Trophoblast cell (in vitro differentiated cells and primary cell): ENCODE measurements at regions not wholly inside any gene's neighbourhood (a gene's known extent, or its start where the extent isn't known, plus 50 kb on each side); places are given as distances from the start of the nearest gene placed in this dataset.
"Not testable (repeated sequence)": the region's sequence is repeated elsewhere in the genome, so short reads cannot be mapped to it uniquely, and the experiment has no call there.

Experiments
- DNase-seq, 2 donors: peaks; one replicate each; pipeline ENCODE4 v3.0.0-alpha.2; 2016
- H2AFZ ChIP-seq: 2 replicates; pipeline ENCODE4 v1.6.1; 2013; ENCODE audit warnings: low read length, moderate library complexity, mild to moderate bottlenecking; ENCODE audit not compliant: insufficient read depth, poor library complexity
- H2AK5ac ChIP-seq: 2 replicates; pipeline ENCODE4 v1.6.1; 2013; ENCODE audit warnings: mild to moderate bottlenecking, low read length
- H2BK120ac ChIP-seq: 2 replicates; pipeline ENCODE4 v1.6.1; 2013; ENCODE audit warnings: low read length, mild to moderate bottlenecking, moderate library complexity; ENCODE audit not compliant: insufficient read depth, poor library complexity
- H2BK12ac ChIP-seq: 2 replicates; pipeline ENCODE4 v1.6.1; 2013; ENCODE audit warnings: mild to moderate bottlenecking, low read length, moderate library complexity
- H2BK5ac ChIP-seq: 2 replicates; pipeline ENCODE4 v1.6.1; 2013; ENCODE audit warnings: low read length, low read depth, moderate library complexity, mild to moderate bottlenecking; ENCODE audit not compliant: poor library complexity
- H3K14ac ChIP-seq: 2 replicates; pipeline ENCODE4 v1.6.1; 2013; ENCODE audit warnings: mild to moderate bottlenecking, low read length
- H3K18ac ChIP-seq: 2 replicates; pipeline ENCODE4 v1.6.1; 2013; ENCODE audit warnings: mild to moderate bottlenecking, low read length
- H3K23ac ChIP-seq: 2 replicates; pipeline ENCODE4 v1.6.1; 2013; ENCODE audit warnings: low read length
- H3K27ac ChIP-seq: 2 replicates; pipeline ENCODE4 v1.5.1; 2013; ENCODE audit warnings: low read depth, mild to moderate bottlenecking, inconsistent platforms, low read length, moderate library complexity
- H3K27me3 ChIP-seq: 2 replicates; pipeline ENCODE4 v1.6.1; 2013; ENCODE audit warnings: inconsistent platforms, mild to moderate bottlenecking, low read length, moderate library complexity; ENCODE audit not compliant: insufficient read depth
- H3K36me3 ChIP-seq, 2 experiments: 1 replicate in 1 of 2; 2 replicates in 1 of 2; pipeline ENCODE4 v1.6.1; 2013; ENCODE audit warnings: low read length in 2 of 2, mild to moderate bottlenecking in 2 of 2, moderate library complexity in 1 of 2; ENCODE audit not compliant: insufficient read depth in 2 of 2, control insufficient read depth in 1 of 2
- H3K4ac ChIP-seq: 2 replicates; pipeline ENCODE4 v1.6.1; 2013; ENCODE audit warnings: low read depth, mild to moderate bottlenecking, low read length, moderate library complexity
- H3K4me1 ChIP-seq, 2 experiments: 1 replicate in 1 of 2; 2 replicates in 1 of 2; pipeline ENCODE4 v1.6.1; 2013; ENCODE audit warnings: low read length in 2 of 2, mild to moderate bottlenecking in 2 of 2, moderate library complexity in 1 of 2; ENCODE audit not compliant: insufficient read depth in 2 of 2, control insufficient read depth in 1 of 2
- H3K4me2 ChIP-seq: 2 replicates; pipeline ENCODE4 v1.6.1; 2013; ENCODE audit warnings: inconsistent platforms, mild to moderate bottlenecking, low read length, moderate library complexity
- H3K4me3 ChIP-seq: 2 replicates; pipeline ENCODE4 v1.5.1; 2013; ENCODE audit warnings: mild to moderate bottlenecking, low read depth, low read length, inconsistent platforms
- H3K79me1 ChIP-seq: one replicate; pipeline ENCODE4 v1.6.1; 2013; ENCODE audit warnings: low read length
- H3K79me2 ChIP-seq: 2 replicates; pipeline ENCODE4 v1.6.1; 2013; ENCODE audit warnings: low read length, mild to moderate bottlenecking; ENCODE audit not compliant: control insufficient read depth, insufficient read depth, poor library complexity
- H3K9ac ChIP-seq: 2 replicates; pipeline ENCODE4 v1.6.1; 2013; ENCODE audit warnings: mild to moderate bottlenecking, low read length
- H3K9me3 ChIP-seq: 2 replicates; pipeline ENCODE4 v1.6.1; 2013; ENCODE audit warnings: low read depth, mild to moderate bottlenecking, control low read depth, inconsistent platforms, low read length; ENCODE audit not compliant: insufficient read depth
- H4K12ac ChIP-seq: 2 replicates; pipeline ENCODE4 v1.6.1; 2013; ENCODE audit warnings: low read depth, mild to moderate bottlenecking, low read length, moderate library complexity
- H4K8ac ChIP-seq: 2 replicates; pipeline ENCODE4 v1.6.1; 2013; ENCODE audit warnings: low read depth, mild to moderate bottlenecking, low read length, moderate library complexity
- H4K91ac ChIP-seq: one replicate; pipeline ENCODE4 v1.6.1; 2013; ENCODE audit warnings: low read depth, mild to moderate bottlenecking, low read length, moderate library complexity
- WGBS: extraction: QIAGEN DNeasy Blood & Tissue Kit; methylation state at CpG from one replicate; pipeline ENCODE4 v1.1.7; 2013; ENCODE audit warnings: missing lambda C conversion rate; ENCODE audit not compliant: insufficient read length, insufficient coverage; ENCODE audit errors: extremely low coverage; 5-methylcytosine and 5-hydroxymethylcytosine counted together

DNA sequence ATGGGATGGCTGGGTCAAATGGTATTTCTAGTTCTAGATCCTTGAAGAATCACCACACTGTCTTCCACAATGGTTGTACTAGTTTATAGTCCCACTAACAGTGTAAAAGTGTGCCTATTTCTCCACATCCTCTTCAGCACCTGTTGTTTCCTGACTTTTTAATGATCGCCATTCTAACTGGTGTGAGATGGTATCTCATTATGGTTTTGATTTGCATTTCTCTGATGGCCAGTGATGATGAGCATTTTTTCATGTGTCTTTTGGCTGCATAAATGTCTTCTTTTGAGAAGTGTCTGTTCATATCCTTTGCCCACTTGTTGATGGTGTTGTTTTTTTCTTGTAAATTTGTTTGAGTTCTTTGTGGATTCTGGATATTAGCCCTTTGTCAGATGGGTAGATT, 121.0 kb upstream of the TUT7 start:
- not testable (repeated sequence) for H3K4me2 ChIP-seq, H3K4me3 ChIP-seq, H2BK5ac ChIP-seq, H3K79me1 ChIP-seq, H2AFZ ChIP-seq, H3K79me2 ChIP-seq, H2BK120ac ChIP-seq, H3K18ac ChIP-seq, H3K9ac ChIP-seq, H3K9me3 ChIP-seq, H3K23ac ChIP-seq, DNase-seq, H4K8ac ChIP-seq, H4K91ac ChIP-seq, H3K4me1 ChIP-seq, H3K36me3 ChIP-seq, H2BK12ac ChIP-seq, H3K4ac ChIP-seq, H4K12ac ChIP-seq, H3K27me3 ChIP-seq, H3K27ac ChIP-seq, H2AK5ac ChIP-seq, H3K14ac ChIP-seq
- WGBS, result no CpG with 5 or more reads among the region's 1 CpG

DNA sequence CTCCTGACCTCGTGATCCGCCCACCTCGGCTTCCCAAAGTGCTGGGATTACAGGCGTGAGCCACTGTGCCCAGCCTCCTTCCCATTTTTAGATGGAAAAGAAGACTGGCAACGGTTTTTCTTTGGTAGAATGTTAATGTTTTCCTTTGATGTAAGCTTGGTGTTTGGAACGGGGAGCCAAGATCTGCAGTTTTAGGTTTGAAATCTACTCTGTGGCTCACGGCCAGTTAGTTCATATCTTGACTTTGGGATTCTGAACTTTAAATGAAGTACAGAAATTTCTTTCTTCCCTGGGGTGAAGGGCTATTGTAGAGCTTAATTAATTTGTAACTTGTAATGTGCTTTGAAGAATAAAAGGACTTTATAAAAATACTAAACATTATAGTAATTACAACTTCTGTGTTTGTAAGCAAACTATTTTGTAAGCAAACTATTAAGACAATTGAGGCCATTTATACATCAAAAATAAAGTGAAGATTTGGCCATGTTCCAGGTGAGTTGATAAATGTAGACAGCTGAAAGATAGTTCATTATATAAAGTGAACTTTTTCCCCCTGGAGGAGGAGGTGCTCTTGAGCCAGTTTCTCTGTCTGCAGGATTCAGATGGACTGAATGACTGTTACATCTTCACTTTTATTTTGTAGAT, 117.1 kb upstream of the TUT7 start:
- no peaks in the 10 kb centered on the region for H3K79me1 ChIP-seq
- no peak overlapping the region for H3K9ac ChIP-seq
- H3K23ac ChIP-seq, result no peak overlapping the region
- no peaks in the 10 kb centered on the region for H3K27me3 ChIP-seq
- no peak overlapping the region for H3K4me2 ChIP-seq
- no peak overlapping the region for H4K12ac ChIP-seq
- H2BK120ac ChIP-seq, result no peak overlapping the region
- no peak overlapping the region for H3K4me3 ChIP-seq
- DNase-seq, result no peak
- H3K79me2 ChIP-seq, result no peaks in the 10 kb centered on the region
- no peak overlapping the region for H3K4ac ChIP-seq
- no peaks in the 10 kb centered on the region for H3K4me1 ChIP-seq
- no CpG with 5 or more reads among the region's 7 CpGs for WGBS
- no peak overlapping the region for H2AFZ ChIP-seq
- H2BK12ac ChIP-seq, result no peak overlapping the region
- H4K8ac ChIP-seq, result no peak overlapping the region
- no peak overlapping the region for H2BK5ac ChIP-seq
- H4K91ac ChIP-seq, result no peak overlapping the region
- H3K18ac ChIP-seq, result no peak overlapping the region
- no peak overlapping the region for H2AK5ac ChIP-seq
- H3K9me3 ChIP-seq, result no peaks in the 10 kb centered on the region
- H3K36me3 ChIP-seq, result no peaks in the 10 kb centered on the region
- H3K14ac ChIP-seq, result no peak overlapping the region
- H3K27ac ChIP-seq, result no peak overlapping the region

DNA sequence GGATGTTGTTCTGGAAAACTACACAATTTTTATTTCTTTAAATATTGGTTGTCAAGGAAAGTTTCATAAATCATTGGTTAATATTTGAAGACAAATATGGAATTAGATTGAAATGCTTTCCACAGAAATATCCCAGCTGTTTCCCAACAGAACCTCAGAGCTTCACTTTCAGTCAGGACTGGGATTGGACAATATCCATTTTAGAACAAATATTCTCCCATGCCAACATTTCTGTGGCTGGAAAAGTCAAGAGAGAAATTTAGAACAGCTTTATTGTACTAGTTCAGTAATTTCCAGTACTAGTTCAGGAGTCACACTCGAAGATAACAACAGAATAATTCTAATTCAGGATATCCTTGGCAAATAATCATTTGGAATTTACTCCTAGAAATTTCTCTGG, 116.1 kb upstream of the TUT7 start:
- no peak overlapping the region for H3K18ac ChIP-seq
- no peaks in the 10 kb centered on the region for H3K9me3 ChIP-seq
- no peak overlapping the region for H3K14ac ChIP-seq
- no peak overlapping the region for H4K91ac ChIP-seq
- no peak overlapping the region for H2AFZ ChIP-seq
- no peak overlapping the region for H4K12ac ChIP-seq
- H3K4me3 ChIP-seq, result no peak overlapping the region
- no peak overlapping the region for H3K4me2 ChIP-seq
- DNase-seq, result no peak
- H3K9ac ChIP-seq, result no peak overlapping the region
- no peak overlapping the region for H3K23ac ChIP-seq
- WGBS, result no CpG with 5 or more reads among the region's 1 CpG
- no peaks in the 10 kb centered on the region for H3K79me2 ChIP-seq
- no peak overlapping the region for H2AK5ac ChIP-seq
- no peaks in the 10 kb centered on the region for H3K79me1 ChIP-seq
- no peak overlapping the region for H3K4ac ChIP-seq
- no peak overlapping the region for H2BK120ac ChIP-seq
- H4K8ac ChIP-seq, result no peak overlapping the region
- H3K27me3 ChIP-seq, result no peaks in the 10 kb centered on the region
- H3K27ac ChIP-seq, result no peak overlapping the region
- no peaks in the 10 kb centered on the region for H3K4me1 ChIP-seq
- H2BK5ac ChIP-seq, result no peak overlapping the region
- H3K36me3 ChIP-seq, result no peaks in the 10 kb centered on the region
- H2BK12ac ChIP-seq, result no peak overlapping the region

DNA sequence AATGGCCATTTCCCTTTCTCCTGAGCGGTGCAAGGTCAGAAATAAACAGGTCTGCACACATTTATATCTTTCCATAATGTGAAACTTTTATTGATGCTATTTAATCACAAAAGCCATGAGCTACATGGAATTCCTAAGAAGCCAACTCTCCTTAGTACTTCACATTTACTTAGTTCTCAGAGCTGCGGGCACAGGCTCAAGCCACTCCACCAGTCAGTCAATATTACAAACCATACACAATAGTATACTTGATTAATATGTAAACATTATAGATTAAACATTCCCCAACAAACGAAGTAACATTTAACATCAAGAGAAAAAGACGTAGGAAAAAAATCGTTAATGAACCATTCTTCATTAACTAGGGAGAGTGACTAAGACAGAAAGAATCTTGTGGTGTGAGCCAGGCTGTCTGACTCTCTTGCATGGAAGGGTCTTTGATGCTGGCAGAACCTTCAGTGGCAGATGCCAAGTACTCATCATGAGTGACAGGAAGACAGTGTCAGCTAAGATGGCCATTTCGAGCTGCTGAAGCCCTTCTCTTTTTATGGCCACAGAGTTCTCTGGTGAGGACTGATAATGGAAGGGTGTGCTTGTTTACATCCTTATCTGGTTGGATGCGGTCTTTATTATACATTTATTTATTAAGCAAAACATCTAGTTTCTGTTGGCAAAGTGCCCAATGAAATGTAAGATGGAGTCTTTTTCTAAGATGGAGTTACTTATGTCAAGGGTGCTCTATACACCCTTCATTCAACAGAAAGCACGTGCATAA, 115.5 kb upstream of the TUT7 start:
- H3K14ac ChIP-seq, result no peak overlapping the region
- H3K9ac ChIP-seq, result no peak overlapping the region
- H3K4me1 ChIP-seq, result no peaks in the 10 kb centered on the region
- no peak overlapping the region for H2AFZ ChIP-seq
- no peak overlapping the region for H3K4ac ChIP-seq
- H4K8ac ChIP-seq, result no peak overlapping the region
- no peak overlapping the region for H2AK5ac ChIP-seq
- no peak for DNase-seq
- no peak overlapping the region for H2BK5ac ChIP-seq
- H3K23ac ChIP-seq, result no peak overlapping the region
- H3K27ac ChIP-seq, result no peak overlapping the region
- H4K91ac ChIP-seq, result no peak overlapping the region
- no peaks in the 10 kb centered on the region for H3K27me3 ChIP-seq
- H3K79me1 ChIP-seq, result no peaks in the 10 kb centered on the region
- no peaks in the 10 kb centered on the region for H3K9me3 ChIP-seq
- no peaks in the 10 kb centered on the region for H3K36me3 ChIP-seq
- H2BK12ac ChIP-seq, result no peak overlapping the region
- no peak overlapping the region for H3K4me3 ChIP-seq
- H3K79me2 ChIP-seq, result no peaks in the 10 kb centered on the region
- no peak overlapping the region for H3K18ac ChIP-seq
- H2BK120ac ChIP-seq, result no peak overlapping the region
- H3K4me2 ChIP-seq, result no peak overlapping the region
- no peak overlapping the region for H4K12ac ChIP-seq
- no CpG with 5 or more reads among the region's 8 CpGs for WGBS
